Astrocyte of the hippocampus (primary cell): ENCODE measurements at regions not wholly inside any gene's neighbourhood (a gene's known extent, or its start where the extent isn't known, plus 50 kb on each side); places are given as distances from the start of the nearest gene placed in this dataset.
"Not testable (repeated sequence)": the region's sequence is repeated elsewhere in the genome, so short reads cannot be mapped to it uniquely, and the experiment has no call there.

ENCODE experiments used
- DNase-seq: peaks from one replicate; pipeline ENCODE4 v3.0.0; 2011; ENCODE audit warnings: low read depth, low spot score

- not testable (repeated sequence) for DNase-seq
These were observed 59.2 kb upstream of the CCDC180 start for GRCh38 chr9:97248252-97248651.

GRCh38 chr9:97243606-97244005, 63.9 kb upstream of the CCDC180 start:
- DNase-seq = no peak

- DNase-seq = not testable (repeated sequence)
These were observed 66.0 kb upstream of the CCDC180 start for GRCh38 chr9:97241430-97241829.

- peak; percentile 88 for DNase-seq
These were observed 69.2 kb upstream of the CCDC180 start for GRCh38 chr9:97237951-97238889.

- DNase-seq = peak; percentile 7
These were observed 70.1 kb upstream of the CCDC180 start for GRCh38 chr9:97237311-97237786.

DNA sequence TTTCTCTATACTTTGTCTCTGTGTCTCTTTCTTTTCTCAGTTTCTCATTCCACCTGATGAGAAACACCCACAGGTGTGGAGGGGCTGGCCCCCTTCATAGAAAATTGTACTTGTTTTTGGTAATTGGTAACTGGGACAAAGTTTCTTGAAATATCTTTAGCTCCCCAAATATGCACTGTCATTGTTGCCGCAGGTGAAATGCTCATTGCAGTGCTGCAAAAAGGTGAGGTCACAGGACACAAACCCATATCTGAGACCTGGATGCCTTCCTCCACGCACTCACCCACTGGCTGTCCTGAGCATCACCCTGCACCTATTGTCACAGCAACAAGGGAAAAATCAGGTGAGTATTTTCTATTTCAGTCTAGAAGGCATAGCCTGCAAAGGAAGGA, 74.5 kb upstream of the CCDC180 start:
- DNase-seq = not testable (repeated sequence)

- DNase-seq = not testable (repeated sequence)
These were observed 75.1 kb upstream of the CCDC180 start for GRCh38 chr9:97232060-97233008.

DNA sequence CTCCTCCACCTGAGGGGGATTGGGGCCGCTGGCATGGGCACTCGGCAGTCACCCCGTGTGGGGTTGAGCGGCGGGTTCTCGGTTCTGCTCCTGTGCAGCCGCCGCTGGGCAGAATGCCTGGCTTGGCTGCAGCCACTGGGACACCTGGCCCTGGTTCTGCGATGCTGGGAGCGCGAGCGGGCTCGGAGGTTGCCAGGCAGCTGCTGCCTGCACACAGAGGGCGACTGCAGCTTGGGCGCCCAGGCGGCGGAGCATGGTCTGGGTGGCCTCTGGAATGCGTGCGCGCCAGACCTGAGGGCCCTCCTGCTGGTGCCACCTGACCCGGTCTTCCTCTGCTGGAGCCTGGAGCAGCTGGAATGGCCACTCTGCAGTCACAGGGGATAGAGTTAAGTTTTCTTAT, 85.1 kb upstream of the CCDC180 start:
- not testable (repeated sequence) for DNase-seq

DNA sequence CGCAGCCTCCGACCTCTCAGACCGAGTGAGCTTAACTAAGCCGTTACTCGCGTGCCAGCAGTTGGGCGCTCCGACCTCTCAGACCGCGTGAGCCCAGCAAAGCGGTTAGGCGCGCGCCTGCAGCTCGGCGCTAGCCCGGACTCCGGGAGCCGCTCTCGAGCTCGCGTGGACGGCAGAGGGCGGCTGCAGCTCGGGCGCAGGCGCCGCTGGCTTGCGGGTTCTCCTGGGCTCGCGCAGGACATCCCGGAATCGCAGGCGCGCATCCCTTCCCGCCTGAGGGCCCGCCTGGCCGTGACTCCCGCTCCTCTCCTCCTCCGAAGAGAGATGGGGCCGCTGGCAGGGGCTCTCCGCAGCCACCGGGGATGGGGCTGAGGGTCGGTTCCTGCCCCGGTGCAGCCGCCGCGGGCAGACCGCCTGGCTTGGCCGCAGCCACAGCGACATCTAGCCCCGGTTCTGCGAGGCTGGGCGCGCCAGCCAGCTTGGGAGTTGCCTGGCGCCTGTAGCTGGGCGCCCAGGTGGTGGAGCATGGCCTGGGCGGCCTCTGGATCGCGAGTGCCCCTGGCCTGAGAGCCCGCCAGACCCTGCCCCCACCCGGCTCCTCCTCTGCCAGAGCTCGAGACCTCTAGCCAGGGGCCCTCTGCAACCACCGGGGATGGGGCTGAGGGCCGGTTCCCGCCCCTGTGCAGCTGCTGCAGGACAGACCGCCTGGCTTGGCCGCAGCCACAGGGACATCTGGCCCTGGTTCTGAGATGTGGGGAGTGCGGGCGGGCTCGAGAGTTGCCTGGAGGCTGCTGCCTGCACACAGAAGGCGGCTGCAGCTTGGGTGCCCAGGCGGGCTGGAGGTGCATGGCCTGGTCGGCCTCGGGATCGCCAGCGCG, 85.7 kb upstream of the CCDC180 start:
- DNase-seq = peak; percentile 86

- DNase-seq = peak; percentile 12
These were observed 86.5 kb upstream of the CCDC180 start for GRCh38 chr9:97220894-97221477.

DNA sequence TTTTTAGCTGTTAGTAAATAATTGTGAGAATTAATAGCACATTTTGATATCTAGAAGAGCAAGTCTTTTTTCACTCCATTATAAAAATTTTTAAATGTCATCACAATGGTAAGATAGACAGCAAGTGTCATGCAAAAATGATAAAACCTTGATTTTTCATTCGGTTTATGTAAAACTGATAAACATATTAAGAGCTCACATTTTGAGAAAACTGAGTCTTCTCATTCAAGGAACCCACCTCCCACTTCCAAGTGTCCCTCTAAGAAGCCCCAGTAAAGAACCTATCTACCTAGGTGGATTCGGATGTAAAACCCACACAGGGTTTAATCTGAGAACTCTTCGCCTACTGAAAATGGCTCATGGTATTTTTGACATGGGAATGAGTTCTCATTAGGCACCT, 87.1 kb upstream of the CCDC180 start:
- not testable (repeated sequence) for DNase-seq

- DNase-seq = not testable (repeated sequence)
These were observed 87.9 kb upstream of the CCDC180 start for GRCh38 chr9:97219443-97220140.

GRCh38 chr9:97215127-97215526, 92.3 kb upstream of the CCDC180 start:
- DNase-seq = not testable (repeated sequence)

- DNase-seq = not testable (repeated sequence)
These were observed 92.9 kb upstream of the CCDC180 start for GRCh38 chr9:97214556-97214955.

DNA sequence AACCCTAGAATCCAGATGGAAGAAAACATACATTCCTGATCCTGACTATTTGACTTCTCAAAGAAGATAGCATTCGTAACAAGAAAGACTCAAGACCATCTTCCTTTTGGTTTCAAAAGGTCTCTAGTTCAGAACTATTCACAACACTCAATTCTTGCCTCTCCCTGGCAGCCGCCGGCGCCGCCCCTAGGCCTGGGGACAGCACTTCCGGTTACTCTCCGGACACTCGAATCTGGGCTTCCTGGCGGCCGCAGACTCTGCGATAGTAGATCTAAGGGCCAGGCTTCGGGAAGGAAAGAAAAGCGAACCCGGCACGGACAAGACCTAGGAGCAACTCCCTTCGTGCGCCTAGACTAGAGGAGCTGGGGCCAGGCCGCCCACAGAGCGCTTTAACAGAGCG, 107.8 kb upstream of the CCDC180 start:
- not testable (repeated sequence) for DNase-seq

- DNase-seq = not testable (repeated sequence)
These were observed 113.7 kb upstream of the CCDC180 start for GRCh38 chr9:97193767-97194166.

DNA sequence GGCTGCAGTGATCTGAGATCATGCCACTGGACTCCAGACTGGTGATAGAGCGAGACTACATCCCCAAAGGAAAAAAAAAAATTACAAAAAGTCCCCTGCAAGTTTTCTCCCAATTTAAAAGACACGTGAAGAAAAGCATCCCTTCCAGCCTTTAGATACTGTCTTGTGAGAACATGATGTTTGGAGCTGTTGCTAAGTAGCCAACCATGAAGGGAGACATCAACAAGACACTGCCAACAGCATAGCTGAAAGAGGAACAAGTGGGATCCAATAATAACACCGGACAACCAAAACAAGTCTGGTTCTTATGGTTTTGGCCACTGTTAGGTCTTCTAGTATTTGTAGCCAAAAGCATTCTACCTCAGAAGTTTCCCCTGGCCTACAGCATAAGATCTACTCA, 118.9 kb upstream of the CCDC180 start:
- DNase-seq = no peak

DNA sequence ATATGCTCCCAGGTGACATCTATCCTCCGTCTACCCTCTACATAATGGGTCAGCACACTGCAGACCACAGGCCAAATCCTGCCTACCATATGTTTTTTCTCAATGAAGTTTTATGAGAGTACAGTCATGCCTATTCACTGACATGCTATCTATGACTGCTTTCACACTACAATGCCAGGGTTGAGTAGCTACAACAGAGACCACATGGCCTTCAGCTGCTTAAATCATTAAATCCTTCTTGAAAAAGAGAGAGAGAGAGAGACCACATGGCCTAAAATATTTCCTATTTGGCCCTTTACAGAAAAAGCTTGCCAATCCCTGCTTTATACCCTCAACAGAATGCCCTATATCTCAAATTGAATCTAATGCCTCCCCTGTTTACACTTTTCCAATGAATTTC, 119.8 kb upstream of the CCDC180 start:
- not testable (repeated sequence) for DNase-seq

GRCh38 chr9:97186493-97186892, 121.0 kb upstream of the CCDC180 start:
- no peak for DNase-seq

GRCh38 chr9:97182532-97182931, 124.9 kb upstream of the CCDC180 start:
- not testable (repeated sequence) for DNase-seq
